Karpas-422 (cell line): ENCODE measurements at regions not wholly inside any gene's neighbourhood (a gene's known extent, or its start where the extent isn't known, plus 50 kb on each side); places are given as distances from the start of the nearest gene placed in this dataset.
"Not testable (repeated sequence)": the region's sequence is repeated elsewhere in the genome, so short reads cannot be mapped to it uniquely, and the experiment has no call there.

Source experiments
- DNase-seq: peaks from one replicate; pipeline ENCODE4 v3.0.0-alpha.2; 2015
- H2AFZ ChIP-seq: fragments of 200-600 bp; sonication (generic); 2 replicates; pipeline ENCODE4 v1.6.1; 2014; ENCODE audit warnings: antibody characterized with exemption, low read length, mixed read lengths
- H3K27ac ChIP-seq: fragments of 200-600 bp; sonication (generic); 2 replicates; pipeline ENCODE4 v1.5.1; 2014; ENCODE audit warnings: mild to moderate bottlenecking, low read length, moderate library complexity
- H3K27me3 ChIP-seq: fragments of 200-600 bp; sonication (generic); 2 replicates; pipeline ENCODE4 v1.6.1; 2014; ENCODE audit warnings: low read length, mixed read lengths
- H3K36me3 ChIP-seq: fragments of 200-600 bp; sonication (generic); 2 replicates; pipeline ENCODE4 v1.6.1; 2014; ENCODE audit warnings: low read length, mixed read lengths; ENCODE audit not compliant: insufficient read depth
- H3K4me1 ChIP-seq: fragments of 200-600 bp; sonication (generic); 2 replicates; pipeline ENCODE4 v1.6.1; 2014; ENCODE audit warnings: mild to moderate bottlenecking, low read length, mixed read lengths
- H3K4me2 ChIP-seq: fragments of 200-600 bp; sonication (generic); 2 replicates; pipeline ENCODE4 v1.6.1; 2014; ENCODE audit warnings: low read length, low read depth, mild to moderate bottlenecking; ENCODE audit not compliant: poor library complexity, severe bottlenecking
- H3K4me3 ChIP-seq: fragments of 200-600 bp; sonication (generic); 2 replicates; pipeline ENCODE4 v1.5.1; 2014; ENCODE audit warnings: mild to moderate bottlenecking, antibody characterized with exemption, low read length, mixed read lengths
- H3K79me2 ChIP-seq: fragments of 200-600 bp; sonication (generic); 2 replicates; pipeline ENCODE4 v1.6.1; 2014; ENCODE audit warnings: mild to moderate bottlenecking, low read length, mixed read lengths
- H3K9ac ChIP-seq: fragments of 200-600 bp; sonication (generic); 2 replicates; pipeline ENCODE4 v1.6.0; 2014; ENCODE audit warnings: low read length
- H3K9me2 ChIP-seq: fragments of 200-600 bp; sonication (generic), shearing (Covaris generic); replicated peaks from 2 replicates; pipeline ENCODE4 v1.6.0; 2014; ENCODE audit warnings: mild to moderate bottlenecking, low read length, moderate library complexity; ENCODE audit not compliant: insufficient read depth
- H3K9me3 ChIP-seq: fragments of 300-700, 200-600 bp; sonication (generic); 2 replicates; pipeline ENCODE4 v1.6.1; 2014; ENCODE audit warnings: low read length, mixed read lengths
- H4K20me1 ChIP-seq: fragments of 200-600 bp; sonication (generic); 2 replicates; pipeline ENCODE4 v1.6.1; 2014; ENCODE audit warnings: mild to moderate bottlenecking, antibody characterized with exemption, low read length, low read depth; ENCODE audit not compliant: insufficient read depth

DNA sequence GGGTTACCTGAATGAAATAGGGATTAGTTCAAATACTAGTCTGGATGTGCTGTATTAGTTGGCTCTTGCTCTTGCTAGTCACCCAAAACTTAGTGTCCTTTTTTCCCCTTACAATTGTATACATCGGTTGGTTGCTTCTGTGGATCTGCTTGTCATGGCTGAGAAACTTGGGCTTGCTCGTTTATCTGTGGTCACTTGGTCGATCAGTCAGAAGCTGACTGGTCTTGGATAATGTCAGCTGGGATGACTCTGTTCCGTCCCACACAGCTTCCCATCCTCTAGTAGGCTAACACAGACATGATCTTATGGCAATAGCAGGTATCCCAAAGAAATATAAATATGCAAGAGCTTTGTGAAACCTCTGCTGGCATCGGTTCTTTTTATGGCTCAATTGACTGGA is 807.4 kb downstream of the MAT2B start:
- Histone ChIP-seq H3K9me3 (peaks cover 5% of the 10 kb centered on the region), H3K4me3 (no peak overlapping the region), H2AFZ (no peak overlapping the region), H3K27me3 (no peaks in the 10 kb centered on the region), H4K20me1 (no peaks in the 10 kb centered on the region), H3K79me2 (no peaks in the 10 kb centered on the region), H3K9ac (no peak overlapping the region), H3K4me2 (no peak overlapping the region), H3K27ac (no peak overlapping the region), H3K4me1 (no peaks in the 10 kb centered on the region), H3K36me3 (no peaks in the 10 kb centered on the region), H3K9me2 (no peaks in the 10 kb centered on the region)
- DNase-seq: no peak

DNA sequence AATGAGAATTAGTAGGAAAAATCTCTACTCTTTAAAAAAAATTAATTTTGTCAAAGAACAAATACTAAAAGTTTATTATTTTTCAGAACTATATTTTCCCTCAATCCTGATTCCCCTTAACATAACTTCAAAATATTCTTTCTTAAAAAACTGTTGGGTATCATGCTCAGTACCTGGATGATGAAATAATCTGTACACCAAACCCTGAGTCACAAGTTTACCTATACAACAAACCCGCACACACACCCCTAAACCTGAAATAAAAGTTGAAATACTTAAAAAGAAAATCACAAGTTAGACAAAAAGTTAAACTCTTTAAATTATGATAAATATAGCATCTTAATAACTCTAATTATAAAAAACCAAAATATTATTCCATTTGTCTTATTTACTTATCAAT is 812.3 kb downstream of the MAT2B start:
- Histone ChIP-seq H3K9ac (no peak overlapping the region), H3K79me2 (no peaks in the 10 kb centered on the region), H3K9me3 (peaks cover 13% of the 10 kb centered on the region), H3K9me2 (no peaks in the 10 kb centered on the region), H3K4me3 (no peak overlapping the region), H2AFZ (no peak overlapping the region), H3K4me2 (no peak overlapping the region), H4K20me1 (no peaks in the 10 kb centered on the region), H3K36me3 (no peaks in the 10 kb centered on the region), H3K27ac (no peak overlapping the region), H3K4me1 (no peaks in the 10 kb centered on the region), H3K27me3 (no peaks in the 10 kb centered on the region)
- no peak for DNase-seq

DNA sequence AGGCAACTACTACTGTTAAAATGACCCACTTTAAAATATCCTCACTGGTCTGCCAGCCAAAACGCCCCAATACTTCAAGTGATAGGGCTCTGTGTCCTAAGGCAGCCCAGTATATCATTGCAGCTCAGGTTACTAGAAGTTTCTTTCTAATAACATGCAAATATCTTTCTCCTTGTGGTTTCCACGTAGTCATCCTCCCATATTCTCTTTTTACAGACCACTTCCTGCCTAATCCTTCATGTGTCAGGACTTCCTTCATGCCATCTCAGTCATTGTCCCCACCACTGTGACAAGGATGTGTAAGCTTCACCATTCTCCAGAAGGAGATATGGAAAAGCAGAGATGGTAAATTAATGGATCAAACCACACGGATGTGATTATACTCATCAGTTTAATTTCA is 813.7 kb downstream of the MAT2B start:
- H3K9ac ChIP-seq: no peak overlapping the region

DNA sequence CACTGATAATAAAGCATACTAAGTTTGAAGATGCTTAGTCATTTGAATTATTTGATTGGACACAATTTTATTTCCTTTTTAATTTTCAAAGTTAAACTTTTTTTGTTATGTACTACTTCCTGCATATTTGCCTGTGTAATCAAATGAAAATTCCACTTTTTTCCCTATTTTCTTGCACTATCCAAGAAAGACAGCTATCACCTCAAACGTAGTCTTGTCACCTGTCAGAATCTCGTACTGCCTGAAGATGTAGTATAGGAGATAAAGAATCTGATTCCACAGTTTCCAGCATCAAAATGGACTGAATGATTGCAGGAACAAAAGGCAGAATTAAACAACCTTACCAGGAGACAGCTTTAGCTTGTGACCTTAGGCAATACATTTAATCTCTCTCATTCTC is 818.8 kb downstream of the MAT2B start:
- H3K9me2 ChIP-seq: no peaks in the 10 kb centered on the region
- no peak overlapping the region for H3K9ac ChIP-seq
- no peaks in the 10 kb centered on the region for H3K36me3 ChIP-seq
- H3K9me3 ChIP-seq: peaks cover 17% of the 10 kb centered on the region; the same call in 1 of the 2 replicates
- no peak overlapping the region for H3K27ac ChIP-seq
- no peaks in the 10 kb centered on the region for H3K79me2 ChIP-seq
- H3K4me1 ChIP-seq: no peaks in the 10 kb centered on the region
- H3K27me3 ChIP-seq: no peaks in the 10 kb centered on the region
- DNase-seq: no peak
- H3K4me3 ChIP-seq: no peak overlapping the region
- no peaks in the 10 kb centered on the region for H4K20me1 ChIP-seq
- H2AFZ ChIP-seq: no peak overlapping the region
- no peak overlapping the region for H3K4me2 ChIP-seq

More for the DNA sequence above, 813.7 kb downstream of the MAT2B start:
- no peak overlapping the region for H2AFZ ChIP-seq
- H3K4me2 ChIP-seq: no peak overlapping the region
- H4K20me1 ChIP-seq: no peaks in the 10 kb centered on the region
- H3K79me2 ChIP-seq: no peaks in the 10 kb centered on the region
- no peaks in the 10 kb centered on the region for H3K36me3 ChIP-seq
- H3K27me3 ChIP-seq: no peaks in the 10 kb centered on the region
- H3K4me1 ChIP-seq: no peaks in the 10 kb centered on the region
- no peak for DNase-seq
- H3K4me3 ChIP-seq: no peak overlapping the region
- no peaks in the 10 kb centered on the region for H3K9me2 ChIP-seq
- H3K9me3 ChIP-seq: peaks cover 13% of the 10 kb centered on the region
- no peak overlapping the region for H3K27ac ChIP-seq

DNA sequence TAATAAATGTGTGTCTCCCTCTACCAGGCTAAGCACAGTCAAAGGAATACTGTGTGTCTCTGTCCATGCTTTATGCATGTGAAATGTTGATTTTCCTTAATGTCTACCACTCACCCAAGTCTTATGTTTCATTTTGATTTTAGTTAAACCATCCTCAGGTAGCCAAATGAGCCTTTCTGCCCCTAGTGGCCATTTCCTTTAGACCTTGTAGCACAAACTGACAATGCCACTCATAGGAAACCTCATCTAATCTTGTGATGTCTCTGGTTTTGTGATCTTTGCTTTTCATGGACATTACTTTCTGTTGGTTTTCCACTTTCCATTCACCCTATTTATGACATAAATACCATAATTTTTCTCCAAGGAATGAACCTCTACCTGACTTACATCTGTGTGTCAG is 820.8 kb downstream of the MAT2B start:
- Histone ChIP-seq H3K4me1 (no peaks in the 10 kb centered on the region), H3K27ac (no peak overlapping the region), H3K4me2 (no peak overlapping the region), H3K9me3 (peaks cover 16% of the 10 kb centered on the region), H3K79me2 (no peaks in the 10 kb centered on the region), H2AFZ (no peak overlapping the region), H3K27me3 (no peaks in the 10 kb centered on the region), H4K20me1 (no peaks in the 10 kb centered on the region), H3K4me3 (no peak overlapping the region), H3K36me3 (no peaks in the 10 kb centered on the region), H3K9ac (no peak overlapping the region), H3K9me2 (no peaks in the 10 kb centered on the region)
- DNase-seq: peak; percentile 48

DNA sequence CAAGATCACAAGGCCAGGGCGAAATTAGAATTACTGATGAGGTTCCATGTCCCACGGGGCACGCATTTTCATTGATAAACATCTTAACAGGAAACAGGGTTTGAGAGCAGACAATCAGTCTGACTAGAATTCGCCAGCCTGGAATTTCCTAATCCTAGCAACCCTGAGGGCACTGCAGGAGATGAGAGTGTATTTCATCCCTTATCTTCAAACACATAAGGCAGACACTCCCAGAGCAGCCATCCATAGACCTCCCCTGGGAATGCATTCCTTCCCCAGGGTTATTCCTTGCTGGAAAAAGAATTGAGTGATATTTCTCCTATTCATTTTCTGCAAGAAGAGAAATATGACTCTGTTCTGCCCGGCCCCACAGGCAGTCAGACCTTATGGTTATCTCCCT is 821.7 kb downstream of the MAT2B start:
- DNase-seq, H3K9ac ChIP-seq, H4K20me1 ChIP-seq, H3K4me3 ChIP-seq, H3K36me3 ChIP-seq, H3K27me3 ChIP-seq, H3K9me2 ChIP-seq, H3K27ac ChIP-seq, H3K4me1 ChIP-seq, H3K79me2 ChIP-seq, H2AFZ ChIP-seq, H3K4me2 ChIP-seq: not testable (repeated sequence)
- H3K9me3 ChIP-seq: peaks cover 23% of the 10 kb centered on the region

DNA sequence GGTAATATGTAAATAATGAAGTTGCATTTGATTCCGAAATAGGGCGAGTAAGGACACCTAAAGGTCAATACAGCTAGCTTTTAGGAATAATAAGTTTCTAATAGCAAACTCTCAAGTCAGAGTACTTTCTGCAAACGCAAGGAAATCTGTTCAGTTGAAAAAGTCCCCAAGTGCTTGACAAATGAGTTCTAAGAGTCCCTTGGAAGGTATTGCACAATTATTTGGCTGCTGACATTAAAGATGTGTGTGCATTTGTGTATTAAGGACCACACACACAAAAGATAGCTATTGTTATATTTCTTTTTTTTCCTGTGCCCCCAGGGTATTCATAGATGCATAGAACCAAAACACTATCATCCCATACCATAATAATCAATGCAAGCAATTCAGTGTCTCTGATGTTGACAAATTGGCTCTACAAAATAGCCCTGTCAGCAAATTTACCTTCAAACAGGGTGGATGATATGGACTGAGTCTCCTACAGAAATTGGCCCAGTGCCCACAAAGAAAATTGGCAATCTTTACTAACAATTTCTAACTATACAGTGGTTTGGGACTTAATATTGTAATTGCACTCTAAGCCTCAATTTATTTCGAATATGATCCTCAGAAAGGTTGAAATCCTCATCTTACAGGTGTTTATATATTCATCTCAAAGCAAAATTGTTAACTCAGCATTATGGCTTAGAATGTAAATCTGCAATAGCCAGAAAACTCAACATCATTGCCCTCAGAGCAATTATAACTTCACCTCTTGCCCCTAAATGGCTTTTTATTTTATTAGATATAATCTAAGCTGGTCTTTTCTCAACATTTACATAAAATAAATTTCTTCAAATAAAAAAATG is 827.2 kb downstream of the MAT2B start:
- Histone ChIP-seq H3K27me3 (no peaks in the 10 kb centered on the region), H3K9me2 (no peaks in the 10 kb centered on the region), H3K27ac (no peak overlapping the region), H3K9ac (no peak overlapping the region), H2AFZ (no peak overlapping the region), H3K79me2 (no peaks in the 10 kb centered on the region), H4K20me1 (no peaks in the 10 kb centered on the region), H3K4me1 (no peaks in the 10 kb centered on the region), H3K4me2 (no peak overlapping the region), H3K36me3 (no peaks in the 10 kb centered on the region), H3K9me3 (peaks cover 27% of the 10 kb centered on the region), H3K4me3 (no peak overlapping the region)
- no peak for DNase-seq

DNA sequence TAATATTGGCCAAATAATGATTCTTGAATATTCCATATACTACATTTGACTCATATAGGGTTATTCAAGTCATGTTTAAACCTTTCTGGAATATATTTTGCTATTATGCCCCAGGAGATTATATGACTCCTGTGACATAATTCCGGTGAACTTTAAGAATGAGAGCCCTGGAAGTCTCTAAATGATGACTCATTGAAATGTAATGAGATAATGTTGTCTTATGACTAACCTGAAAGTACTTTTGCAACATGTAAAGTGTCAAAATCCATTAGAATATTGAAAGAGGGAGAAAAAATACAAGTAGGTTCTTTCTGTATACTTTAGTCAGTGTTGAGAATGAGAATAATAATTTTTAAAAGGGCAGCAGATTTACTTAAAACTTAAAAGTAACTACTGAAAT is 830.4 kb downstream of the MAT2B start:
- Histone ChIP-seq H3K9me2 (no peaks in the 10 kb centered on the region), H3K4me1 (no peaks in the 10 kb centered on the region), H3K4me3 (no peak overlapping the region), H3K9ac (no peak overlapping the region), H3K27me3 (no peaks in the 10 kb centered on the region), H3K79me2 (no peaks in the 10 kb centered on the region), H3K27ac (no peak overlapping the region), H3K9me3 (peaks cover 23% of the 10 kb centered on the region; the same call in 1 of the 2 replicates), H2AFZ (no peak overlapping the region), H3K4me2 (no peak overlapping the region), H4K20me1 (no peaks in the 10 kb centered on the region), H3K36me3 (no peaks in the 10 kb centered on the region)
- no peak for DNase-seq
